GM23338 (cell line): ENCODE measurements at regions not wholly inside any gene's neighbourhood (a gene's known extent, or its start where the extent isn't known, plus 50 kb on each side); places are given as distances from the start of the nearest gene placed in this dataset.

Experiments used
- ATAC-seq: fragments of 200-7000 bp; cut with Tn5 transposase; 3 replicates; pipeline ENCODE4 v1.9.1; 2020
- DNase-seq: peaks from one replicate; pipeline ENCODE4 v3.0.0-alpha.2; 2015; ENCODE audit warnings: low spot score
- H2AFZ ChIP-seq: fragments of 200-600 bp; sonication (generic); 2 replicates; pipeline ENCODE4 v1.8.0; 2016; ENCODE audit warnings: antibody characterized with exemption, mild to moderate bottlenecking, moderate library complexity
- H3F3A ChIP-seq: fragments of 200-600 bp; sonication (generic); replicated peaks from 2 replicates; pipeline ENCODE4 v1.8.0; 2017; ENCODE audit warnings: antibody characterized with exemption, mixed run types, low read depth
- H3K27ac ChIP-seq: fragments of 200-600 bp; sonication (generic); 2 replicates; pipeline ENCODE4 v1.6.1; 2016; ENCODE audit warnings: low read depth
- H3K27me3 ChIP-seq: fragments of 200-600 bp; sonication (generic); 2 replicates; pipeline ENCODE4 v1.8.0; 2016; ENCODE audit warnings: mild to moderate bottlenecking, mixed run types, moderate library complexity; ENCODE audit not compliant: insufficient read depth
- H3K36me3 ChIP-seq: fragments of 200-600 bp; sonication (generic); 2 replicates; pipeline ENCODE4 v1.8.0; 2016; ENCODE audit warnings: mild to moderate bottlenecking; ENCODE audit not compliant: insufficient read depth
- H3K4me1 ChIP-seq: fragments of 200-600 bp; sonication (generic); 2 replicates; pipeline ENCODE4 v1.8.0; 2016; ENCODE audit warnings: mild to moderate bottlenecking, moderate library complexity; ENCODE audit not compliant: insufficient read depth
- H3K4me2 ChIP-seq: fragments of 200-600 bp; sonication (generic); 2 replicates; pipeline ENCODE4 v1.7.1; 2017; ENCODE audit warnings: mixed run types
- H3K4me3 ChIP-seq: fragments of 200-600 bp; sonication (generic); 2 replicates; pipeline ENCODE4 v1.6.1; 2016; ENCODE audit warnings: mixed run types
- H3K79me2 ChIP-seq: fragments of 200-600 bp; sonication (generic); replicated peaks from 2 replicates; pipeline ENCODE4 v1.8.0; 2017; ENCODE audit warnings: mild to moderate bottlenecking; ENCODE audit not compliant: insufficient read depth
- H3K9me2 ChIP-seq: fragments of 200-600 bp; sonication (generic); 2 replicates; pipeline ENCODE4 v1.8.0; 2017; ENCODE audit not compliant: insufficient read depth
- H4K20me1 ChIP-seq: fragments of 200-600 bp; sonication (generic); replicated peaks from 2 replicates; pipeline ENCODE4 v1.8.0; 2017; ENCODE audit warnings: mild to moderate bottlenecking; ENCODE audit not compliant: insufficient read depth
- H3K27ac Mint-ChIP-seq: 2 replicates; pipeline ENCODE4 v1.8.0; 2020; ENCODE audit warnings: inconsistent platforms, mild to moderate bottlenecking, moderate library complexity, mixed read lengths
- H3K27me3 Mint-ChIP-seq: 3 replicates; pipeline ENCODE4 v1.8.0; 2022; ENCODE audit warnings: low read depth, mild to moderate bottlenecking, moderate library complexity, mixed read lengths, inconsistent platforms; ENCODE audit not compliant: insufficient read depth, poor library complexity
- H3K36me3 Mint-ChIP-seq: 3 replicates; pipeline ENCODE4 v1.8.0; 2021; ENCODE audit warnings: low read depth, mild to moderate bottlenecking, inconsistent platforms, moderate library complexity, mixed read lengths
- H3K4me1 Mint-ChIP-seq: 3 replicates; pipeline ENCODE4 v1.8.0; 2020; ENCODE audit warnings: mild to moderate bottlenecking, inconsistent platforms, mixed read lengths
- H3K4me3 Mint-ChIP-seq: 3 replicates; pipeline ENCODE4 v1.8.0; 2021; ENCODE audit warnings: moderate library complexity, mild to moderate bottlenecking, inconsistent platforms, mixed read lengths
- H3K9me3 Mint-ChIP-seq: 3 replicates; pipeline ENCODE4 v1.8.0; 2020; ENCODE audit warnings: moderate library complexity, mild to moderate bottlenecking, inconsistent platforms, mixed read lengths
- CREB1 ChIP-seq: fragments of 250-450 bp; sonication (Bioruptor Pico); IDR thresholded peaks from 2 replicates; pipeline ENCODE4 v1.5.0; 2020; ENCODE audit warnings: low read depth, mild to moderate bottlenecking, moderate library complexity
- EZH2 ChIP-seq: fragments of 200-600 bp; sonication (generic); IDR thresholded peaks from one replicate; pipeline ENCODE4 v1.8.0; 2017; ENCODE audit warnings: antibody characterized with exemption, mild to moderate bottlenecking, low read depth; ENCODE audit not compliant: unreplicated experiment
- EZH2phosphoT487 ChIP-seq: fragments of 200-600 bp; sonication (generic); IDR thresholded peaks from one replicate; pipeline ENCODE4 v1.8.1; 2018; ENCODE audit warnings: antibody characterized with exemption; ENCODE audit not compliant: unreplicated experiment
- JUNB ChIP-seq: IDR thresholded peaks from one replicate; pipeline ENCODE4 v1.6.1; 2016; ENCODE audit warnings: antibody characterized with exemption; ENCODE audit not compliant: unreplicated experiment
- NANOG ChIP-seq: IDR thresholded peaks from 2 replicates; pipeline ENCODE4 v1.6.1; 2016; ENCODE audit warnings: antibody characterized with exemption, borderline replicate concordance
- POLR2AphosphoS5 ChIP-seq: IDR thresholded peaks from 2 replicates; pipeline ENCODE4 v1.6.1; 2016; ENCODE audit warnings: antibody characterized with exemption, low read depth
- STAT1 ChIP-seq: IDR thresholded peaks from one replicate; pipeline ENCODE4 v1.6.1; 2016; ENCODE audit warnings: antibody characterized with exemption; ENCODE audit not compliant: unreplicated experiment
- ZNF114 ChIP-seq: fragments of 250-450 bp; sonication (Bioruptor Pico); IDR thresholded peaks from 2 replicates; pipeline ENCODE4 v1.5.0; 2020; ENCODE audit warnings: mild to moderate bottlenecking, moderate library complexity
- ZNF331 ChIP-seq: fragments of 250-450 bp; sonication (Bioruptor Pico); IDR thresholded peaks from 2 replicates; pipeline ENCODE4 v1.5.0; 2020; ENCODE audit warnings: low read depth, mild to moderate bottlenecking, moderate library complexity
- TF ChIP-seq, protein P1 (sequence below): IDR thresholded peaks from one replicate; pipeline ENCODE4 v1.6.1; 2018; ENCODE audit warnings: antibody characterized with exemption; ENCODE audit not compliant: unreplicated experiment
- TF ChIP-seq, protein P2 (sequence below), 2 experiments: fragments of 200-600 bp in 1 of 2; sonication (generic) in 1 of 2; conservative IDR thresholded peaks; 2 replicates each; pipeline versions ENCODE4 v1.5.1 to v1.6.1; 2016 to 2017; ENCODE audit warnings: antibody characterized with exemption in 2 of 2, low read depth in 2 of 2, mild to moderate bottlenecking in 2 of 2, moderate library complexity in 1 of 2
- TF ChIP-seq, protein P3 (sequence below): IDR thresholded peaks from 2 replicates; pipeline ENCODE4 v1.6.1; 2016; ENCODE audit warnings: antibody characterized with exemption
- TF ChIP-seq, protein P4 (sequence below): fragments of 250-450 bp; sonication (Bioruptor Pico); IDR thresholded peaks from 2 replicates; pipeline ENCODE4 v1.5.0; 2020; ENCODE audit warnings: mild to moderate bottlenecking, moderate library complexity

DNA sequence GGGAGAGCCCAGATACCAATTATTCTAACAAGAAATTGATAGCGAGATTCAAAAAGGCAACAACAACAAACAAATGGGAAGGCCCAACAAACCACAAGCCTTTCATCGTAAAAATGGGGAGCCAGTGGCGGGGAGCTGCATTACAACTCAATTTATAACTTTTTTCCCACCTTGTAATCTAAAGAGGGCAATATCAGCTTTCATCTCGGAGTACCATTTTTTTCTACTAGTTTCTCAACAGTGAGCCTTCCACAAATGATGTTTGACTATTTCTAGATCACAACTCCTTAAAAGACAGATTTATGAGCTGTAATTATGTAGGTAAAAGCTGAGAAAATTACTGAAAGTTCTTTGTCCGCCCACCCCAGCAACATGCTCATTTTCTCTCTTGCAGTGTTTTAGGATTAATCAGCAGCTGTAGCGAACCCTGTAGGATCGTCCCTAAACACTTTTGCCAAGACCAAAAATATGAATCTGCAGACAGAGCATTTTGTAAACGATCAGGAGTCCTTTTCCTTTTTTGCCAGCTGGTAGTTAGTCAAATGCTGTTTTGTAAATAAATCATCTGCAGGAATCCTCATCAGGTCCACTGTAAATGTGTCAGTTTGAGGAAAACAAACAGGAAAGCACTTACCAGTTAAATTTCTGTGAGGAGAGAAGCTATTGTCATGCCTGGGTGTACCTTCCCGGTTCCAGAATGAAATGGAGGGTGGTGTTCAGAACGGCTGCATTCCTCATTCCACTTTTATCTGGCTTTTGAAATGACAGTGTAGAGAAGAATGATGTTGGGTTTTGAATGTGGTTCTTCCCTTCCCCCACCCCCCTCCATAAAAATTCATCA lies 53.2 kb downstream of the EEF1B2 start:
- Mint-ChIP-seq H3K9me3 (no peaks in the 10 kb centered on the region), H3K36me3 (no peaks in the 10 kb centered on the region), H3K27me3 (no peaks in the 10 kb centered on the region), H3K27ac (peak overlapping the region; percentile 86), H3K4me3 (peak overlapping the region; percentile 49), H3K4me1 (peaks cover 46% of the 10 kb centered on the region)
- Histone ChIP-seq H3K79me2 (no peaks in the 10 kb centered on the region), H3K27me3 (no peaks in the 10 kb centered on the region), H4K20me1 (no peaks in the 10 kb centered on the region), H2AFZ (no peak overlapping the region; the same call in 1 of the 2 replicates), H3K4me2 (peak overlapping the region; percentile 41), H3K36me3 (no peaks in the 10 kb centered on the region), H3K9me2 (no peaks in the 10 kb centered on the region), H3F3A (no peaks in the 10 kb centered on the region), H3K4me3 (peak overlapping the region; percentile 27), H3K27ac (peak overlapping the region; percentile 81), H3K4me1 (peaks cover 48% of the 10 kb centered on the region)
- DNase-seq, result peak; percentile 53
- ATAC-seq, result peak; percentile 58
- TF ChIP-seq JUNB (no peak), POLR2AphosphoS5 (no peak), EZH2phosphoT487 (no peak), CREB1 (CRISPR knock-in tag) (no peak), STAT1 (no peak), NANOG (no peak), ZNF114 (CRISPR knock-in tag) (no peak), EZH2 (no peak), ZNF331 (CRISPR knock-in tag) (no peak)
- TF ChIP-seq, protein P1, sequence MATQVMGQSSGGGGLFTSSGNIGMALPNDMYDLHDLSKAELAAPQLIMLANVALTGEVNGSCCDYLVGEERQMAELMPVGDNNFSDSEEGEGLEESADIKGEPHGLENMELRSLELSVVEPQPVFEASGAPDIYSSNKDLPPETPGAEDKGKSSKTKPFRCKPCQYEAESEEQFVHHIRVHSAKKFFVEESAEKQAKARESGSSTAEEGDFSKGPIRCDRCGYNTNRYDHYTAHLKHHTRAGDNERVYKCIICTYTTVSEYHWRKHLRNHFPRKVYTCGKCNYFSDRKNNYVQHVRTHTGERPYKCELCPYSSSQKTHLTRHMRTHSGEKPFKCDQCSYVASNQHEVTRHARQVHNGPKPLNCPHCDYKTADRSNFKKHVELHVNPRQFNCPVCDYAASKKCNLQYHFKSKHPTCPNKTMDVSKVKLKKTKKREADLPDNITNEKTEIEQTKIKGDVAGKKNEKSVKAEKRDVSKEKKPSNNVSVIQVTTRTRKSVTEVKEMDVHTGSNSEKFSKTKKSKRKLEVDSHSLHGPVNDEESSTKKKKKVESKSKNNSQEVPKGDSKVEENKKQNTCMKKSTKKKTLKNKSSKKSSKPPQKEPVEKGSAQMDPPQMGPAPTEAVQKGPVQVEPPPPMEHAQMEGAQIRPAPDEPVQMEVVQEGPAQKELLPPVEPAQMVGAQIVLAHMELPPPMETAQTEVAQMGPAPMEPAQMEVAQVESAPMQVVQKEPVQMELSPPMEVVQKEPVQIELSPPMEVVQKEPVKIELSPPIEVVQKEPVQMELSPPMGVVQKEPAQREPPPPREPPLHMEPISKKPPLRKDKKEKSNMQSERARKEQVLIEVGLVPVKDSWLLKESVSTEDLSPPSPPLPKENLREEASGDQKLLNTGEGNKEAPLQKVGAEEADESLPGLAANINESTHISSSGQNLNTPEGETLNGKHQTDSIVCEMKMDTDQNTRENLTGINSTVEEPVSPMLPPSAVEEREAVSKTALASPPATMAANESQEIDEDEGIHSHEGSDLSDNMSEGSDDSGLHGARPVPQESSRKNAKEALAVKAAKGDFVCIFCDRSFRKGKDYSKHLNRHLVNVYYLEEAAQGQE, result no peak
- TF ChIP-seq, protein P2, sequence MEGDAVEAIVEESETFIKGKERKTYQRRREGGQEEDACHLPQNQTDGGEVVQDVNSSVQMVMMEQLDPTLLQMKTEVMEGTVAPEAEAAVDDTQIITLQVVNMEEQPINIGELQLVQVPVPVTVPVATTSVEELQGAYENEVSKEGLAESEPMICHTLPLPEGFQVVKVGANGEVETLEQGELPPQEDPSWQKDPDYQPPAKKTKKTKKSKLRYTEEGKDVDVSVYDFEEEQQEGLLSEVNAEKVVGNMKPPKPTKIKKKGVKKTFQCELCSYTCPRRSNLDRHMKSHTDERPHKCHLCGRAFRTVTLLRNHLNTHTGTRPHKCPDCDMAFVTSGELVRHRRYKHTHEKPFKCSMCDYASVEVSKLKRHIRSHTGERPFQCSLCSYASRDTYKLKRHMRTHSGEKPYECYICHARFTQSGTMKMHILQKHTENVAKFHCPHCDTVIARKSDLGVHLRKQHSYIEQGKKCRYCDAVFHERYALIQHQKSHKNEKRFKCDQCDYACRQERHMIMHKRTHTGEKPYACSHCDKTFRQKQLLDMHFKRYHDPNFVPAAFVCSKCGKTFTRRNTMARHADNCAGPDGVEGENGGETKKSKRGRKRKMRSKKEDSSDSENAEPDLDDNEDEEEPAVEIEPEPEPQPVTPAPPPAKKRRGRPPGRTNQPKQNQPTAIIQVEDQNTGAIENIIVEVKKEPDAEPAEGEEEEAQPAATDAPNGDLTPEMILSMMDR (conservative IDR thresholded peaks at IDR 0.05; ENCODE audit: low read depth in 2 of 2), result no peak
- TF ChIP-seq, protein P3, sequence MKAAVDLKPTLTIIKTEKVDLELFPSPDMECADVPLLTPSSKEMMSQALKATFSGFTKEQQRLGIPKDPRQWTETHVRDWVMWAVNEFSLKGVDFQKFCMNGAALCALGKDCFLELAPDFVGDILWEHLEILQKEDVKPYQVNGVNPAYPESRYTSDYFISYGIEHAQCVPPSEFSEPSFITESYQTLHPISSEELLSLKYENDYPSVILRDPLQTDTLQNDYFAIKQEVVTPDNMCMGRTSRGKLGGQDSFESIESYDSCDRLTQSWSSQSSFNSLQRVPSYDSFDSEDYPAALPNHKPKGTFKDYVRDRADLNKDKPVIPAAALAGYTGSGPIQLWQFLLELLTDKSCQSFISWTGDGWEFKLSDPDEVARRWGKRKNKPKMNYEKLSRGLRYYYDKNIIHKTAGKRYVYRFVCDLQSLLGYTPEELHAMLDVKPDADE, result no peak
- TF ChIP-seq, protein P4, sequence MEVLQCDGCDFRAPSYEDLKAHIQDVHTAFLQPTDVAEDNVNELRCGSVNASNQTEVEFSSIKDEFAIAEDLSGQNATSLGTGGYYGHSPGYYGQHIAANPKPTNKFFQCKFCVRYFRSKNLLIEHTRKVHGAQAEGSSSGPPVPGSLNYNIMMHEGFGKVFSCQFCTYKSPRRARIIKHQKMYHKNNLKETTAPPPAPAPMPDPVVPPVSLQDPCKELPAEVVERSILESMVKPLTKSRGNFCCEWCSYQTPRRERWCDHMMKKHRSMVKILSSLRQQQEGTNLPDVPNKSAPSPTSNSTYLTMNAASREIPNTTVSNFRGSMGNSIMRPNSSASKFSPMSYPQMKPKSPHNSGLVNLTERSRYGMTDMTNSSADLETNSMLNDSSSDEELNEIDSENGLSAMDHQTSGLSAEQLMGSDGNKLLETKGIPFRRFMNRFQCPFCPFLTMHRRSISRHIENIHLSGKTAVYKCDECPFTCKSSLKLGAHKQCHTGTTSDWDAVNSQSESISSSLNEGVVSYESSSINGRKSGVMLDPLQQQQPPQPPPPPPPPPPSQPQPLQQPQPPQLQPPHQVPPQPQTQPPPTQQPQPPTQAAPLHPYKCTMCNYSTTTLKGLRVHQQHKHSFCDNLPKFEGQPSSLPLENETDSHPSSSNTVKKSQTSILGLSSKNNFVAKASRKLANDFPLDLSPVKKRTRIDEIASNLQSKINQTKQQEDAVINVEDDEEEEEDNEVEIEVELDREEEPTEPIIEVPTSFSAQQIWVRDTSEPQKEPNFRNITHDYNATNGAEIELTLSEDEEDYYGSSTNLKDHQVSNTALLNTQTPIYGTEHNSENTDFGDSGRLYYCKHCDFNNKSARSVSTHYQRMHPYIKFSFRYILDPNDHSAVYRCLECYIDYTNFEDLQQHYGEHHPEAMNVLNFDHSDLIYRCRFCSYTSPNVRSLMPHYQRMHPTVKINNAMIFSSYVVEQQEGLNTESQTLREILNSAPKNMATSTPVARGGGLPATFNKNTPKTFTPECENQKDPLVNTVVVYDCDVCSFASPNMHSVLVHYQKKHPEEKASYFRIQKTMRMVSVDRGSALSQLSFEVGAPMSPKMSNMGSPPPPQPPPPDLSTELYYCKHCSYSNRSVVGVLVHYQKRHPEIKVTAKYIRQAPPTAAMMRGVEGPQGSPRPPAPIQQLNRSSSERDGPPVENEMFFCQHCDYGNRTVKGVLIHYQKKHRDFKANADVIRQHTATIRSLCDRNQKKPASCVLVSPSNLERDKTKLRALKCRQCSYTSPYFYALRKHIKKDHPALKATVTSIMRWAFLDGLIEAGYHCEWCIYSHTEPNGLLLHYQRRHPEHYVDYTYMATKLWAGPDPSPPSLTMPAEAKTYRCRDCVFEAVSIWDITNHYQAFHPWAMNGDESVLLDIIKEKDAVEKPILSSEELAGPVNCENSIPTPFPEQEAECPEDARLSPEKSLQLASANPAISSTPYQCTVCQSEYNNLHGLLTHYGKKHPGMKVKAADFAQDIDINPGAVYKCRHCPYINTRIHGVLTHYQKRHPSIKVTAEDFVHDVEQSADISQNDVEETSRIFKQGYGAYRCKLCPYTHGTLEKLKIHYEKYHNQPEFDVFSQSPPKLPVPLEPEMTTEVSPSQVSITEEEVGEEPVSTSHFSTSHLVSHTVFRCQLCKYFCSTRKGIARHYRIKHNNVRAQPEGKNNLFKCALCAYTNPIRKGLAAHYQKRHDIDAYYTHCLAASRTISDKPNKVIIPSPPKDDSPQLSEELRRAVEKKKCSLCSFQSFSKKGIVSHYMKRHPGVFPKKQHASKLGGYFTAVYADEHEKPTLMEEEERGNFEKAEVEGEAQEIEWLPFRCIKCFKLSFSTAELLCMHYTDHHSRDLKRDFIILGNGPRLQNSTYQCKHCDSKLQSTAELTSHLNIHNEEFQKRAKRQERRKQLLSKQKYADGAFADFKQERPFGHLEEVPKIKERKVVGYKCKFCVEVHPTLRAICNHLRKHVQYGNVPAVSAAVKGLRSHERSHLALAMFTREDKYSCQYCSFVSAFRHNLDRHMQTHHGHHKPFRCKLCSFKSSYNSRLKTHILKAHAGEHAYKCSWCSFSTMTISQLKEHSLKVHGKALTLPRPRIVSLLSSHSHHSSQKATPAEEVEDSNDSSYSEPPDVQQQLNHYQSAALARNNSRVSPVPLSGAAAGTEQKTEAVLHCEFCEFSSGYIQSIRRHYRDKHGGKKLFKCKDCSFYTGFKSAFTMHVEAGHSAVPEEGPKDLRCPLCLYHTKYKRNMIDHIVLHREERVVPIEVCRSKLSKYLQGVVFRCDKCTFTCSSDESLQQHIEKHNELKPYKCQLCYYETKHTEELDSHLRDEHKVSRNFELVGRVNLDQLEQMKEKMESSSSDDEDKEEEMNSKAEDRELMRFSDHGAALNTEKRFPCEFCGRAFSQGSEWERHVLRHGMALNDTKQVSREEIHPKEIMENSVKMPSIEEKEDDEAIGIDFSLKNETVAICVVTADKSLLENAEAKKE (CRISPR knock-in tag), result no peak
